GM19035 (cell line): ENCODE measurements at regions not wholly inside any gene's neighbourhood (a gene's known extent, or its start where the extent isn't known, plus 50 kb on each side); places are given as distances from the start of the nearest gene placed in this dataset.
A peak's percentile ranks its signal among the peaks of the same experiment; 100 is the strongest.
"Not testable (repeated sequence)": the region's sequence is repeated elsewhere in the genome, so short reads cannot be mapped to it uniquely, and the experiment has no call there.

Experiments
- ATAC-seq: cut with Tn5 transposase; IDR thresholded peaks from one replicate; pipeline ENCODE4 v1.9.1; 2021; ENCODE audit not compliant: unreplicated experiment

DNA sequence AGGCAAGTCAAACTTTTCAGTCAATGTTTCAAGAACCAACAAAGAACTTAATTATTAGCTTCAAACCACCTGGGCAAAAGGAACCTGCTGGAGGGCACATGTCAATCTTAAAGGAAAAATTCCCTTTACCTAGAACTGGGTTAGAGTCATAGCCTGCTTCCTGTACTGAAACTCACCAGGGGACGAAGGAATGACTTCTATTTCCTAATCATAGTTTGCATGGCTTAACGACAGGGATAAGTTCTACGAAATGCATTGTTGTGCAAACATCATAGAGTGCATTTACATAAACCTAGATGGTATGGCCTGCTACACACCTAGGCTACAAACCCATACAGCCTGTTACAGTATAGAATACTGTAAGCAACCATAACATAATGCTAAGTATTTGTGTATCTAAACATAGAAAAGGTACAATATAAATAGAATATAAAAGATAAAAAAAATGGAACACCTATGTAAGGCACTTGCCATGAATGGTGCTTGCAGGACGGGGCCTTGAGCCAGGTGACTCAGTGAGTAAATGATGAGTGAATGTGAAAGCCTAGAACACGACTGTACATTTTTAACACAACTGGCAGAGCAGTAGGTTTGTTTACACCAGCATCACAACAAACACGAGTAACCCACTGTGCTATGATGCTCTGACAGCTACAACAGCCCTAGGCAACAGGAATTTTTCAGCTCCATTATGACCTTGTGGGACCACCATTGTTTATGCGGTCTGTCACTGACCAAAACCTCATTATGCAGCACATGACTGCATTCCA, 234.9 kb upstream of the CAND1 start:
- ATAC-seq: no peak

DNA sequence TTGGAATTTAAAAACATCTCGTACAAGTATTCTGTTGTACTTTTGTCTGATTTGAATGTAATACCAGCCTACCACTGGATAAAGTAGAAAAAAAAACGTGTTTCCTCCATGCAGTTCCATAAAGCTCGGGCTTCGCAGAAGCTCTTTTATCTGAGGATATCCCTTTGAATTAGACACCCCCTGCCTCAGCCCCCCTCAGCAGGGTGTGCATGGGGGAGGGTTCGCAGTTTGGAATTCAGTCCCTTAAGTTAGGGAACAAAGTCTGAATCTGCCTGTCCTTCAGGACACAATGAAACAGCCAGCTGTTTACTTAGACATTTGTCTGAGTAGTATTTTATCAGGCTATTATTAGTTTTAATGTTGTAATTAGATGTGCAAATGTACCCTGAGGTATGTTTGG, 234.0 kb upstream of the CAND1 start:
- no peak for ATAC-seq

GRCh38 chr12:67038486-67038885, 230.7 kb upstream of the CAND1 start:
- ATAC-seq: no peak

DNA sequence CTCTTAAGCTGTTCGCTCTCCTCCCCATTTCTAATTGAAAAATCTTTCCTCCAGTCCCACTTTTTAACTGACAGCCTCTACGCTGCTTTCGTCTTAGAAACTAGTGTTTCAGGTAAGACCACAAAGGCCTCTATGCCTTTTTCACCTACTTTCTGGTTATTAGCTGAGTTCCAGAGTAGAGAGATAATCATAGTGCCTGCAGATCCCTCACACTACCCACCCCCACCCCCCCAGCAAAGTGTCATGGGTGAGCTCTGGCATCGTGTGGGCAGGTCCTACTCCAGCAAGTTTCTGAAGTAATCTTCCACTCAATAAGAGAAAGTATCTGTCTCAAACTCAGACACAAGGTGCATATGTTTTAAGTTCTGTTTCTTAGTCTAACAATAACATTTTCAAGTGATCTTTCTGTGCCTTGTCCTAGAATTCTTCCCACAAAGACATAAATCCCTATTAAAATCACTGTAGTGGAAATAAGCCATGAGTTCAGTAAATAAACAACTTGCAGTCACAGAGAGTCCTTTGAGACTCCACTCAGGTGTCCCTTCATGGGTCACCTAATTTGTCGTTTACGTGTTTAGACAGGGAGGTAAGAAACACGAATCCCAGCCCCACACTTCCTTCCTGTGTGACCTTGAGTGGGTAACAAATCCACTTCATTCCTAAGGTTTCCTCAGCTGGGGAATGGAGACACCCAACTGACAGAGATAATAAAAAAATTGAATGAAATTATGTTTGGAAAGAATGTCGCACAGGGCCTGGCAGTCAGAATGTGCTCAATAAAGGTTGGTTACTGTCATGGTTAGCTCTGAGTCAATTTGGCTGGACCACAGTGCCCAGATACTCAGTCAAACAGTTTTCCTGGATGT, 228.9 kb upstream of the CAND1 start:
- no peak for ATAC-seq

GRCh38 chr12:67040861-67041137, 228.4 kb upstream of the CAND1 start:
- no peak for ATAC-seq

DNA sequence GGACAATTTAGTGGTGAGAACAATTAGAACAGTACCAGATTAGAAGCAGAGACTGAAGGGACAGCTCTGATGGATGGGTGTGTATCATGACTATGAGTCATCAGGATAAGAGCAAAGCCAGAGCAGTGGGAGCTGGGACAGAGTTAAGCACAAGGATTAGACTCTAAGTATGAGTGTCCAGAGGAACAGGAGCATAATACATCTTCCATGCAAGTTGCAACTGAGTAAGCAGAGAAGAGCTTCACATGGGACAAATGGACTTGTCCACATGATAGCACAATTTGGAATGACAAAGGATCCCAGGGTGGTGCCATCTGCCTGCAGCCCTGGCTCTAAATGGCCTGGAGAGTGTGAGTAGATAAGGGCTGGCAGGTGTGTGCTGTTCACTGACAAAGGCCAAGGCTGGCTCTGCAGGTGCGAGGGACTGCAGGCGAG, 226.4 kb upstream of the CAND1 start:
- ATAC-seq: no peak

GRCh38 chr12:67043771-67044170, 225.4 kb upstream of the CAND1 start:
- ATAC-seq: no peak

GRCh38 chr12:67045650-67046049, 223.5 kb upstream of the CAND1 start:
- no peak for ATAC-seq

DNA sequence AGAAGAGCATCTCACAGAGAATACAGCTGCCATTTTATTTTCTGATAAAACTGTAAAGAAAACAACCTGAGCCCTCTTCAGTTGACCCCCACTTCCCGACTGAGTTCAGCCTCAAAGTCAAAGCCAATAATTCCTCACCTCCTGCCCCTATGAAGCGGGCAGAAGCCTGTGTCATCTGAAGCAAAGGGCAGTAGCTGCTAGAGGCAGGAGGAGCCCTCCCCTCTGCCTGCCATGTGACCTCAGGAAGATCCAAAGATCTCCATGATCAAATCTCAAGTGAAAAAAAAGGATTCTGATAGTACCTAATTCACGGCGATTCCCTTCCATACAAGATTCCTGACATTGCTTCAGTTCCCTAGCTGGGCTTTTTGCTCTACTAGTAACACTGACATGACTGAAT, 223.1 kb upstream of the CAND1 start:
- no peak for ATAC-seq

DNA sequence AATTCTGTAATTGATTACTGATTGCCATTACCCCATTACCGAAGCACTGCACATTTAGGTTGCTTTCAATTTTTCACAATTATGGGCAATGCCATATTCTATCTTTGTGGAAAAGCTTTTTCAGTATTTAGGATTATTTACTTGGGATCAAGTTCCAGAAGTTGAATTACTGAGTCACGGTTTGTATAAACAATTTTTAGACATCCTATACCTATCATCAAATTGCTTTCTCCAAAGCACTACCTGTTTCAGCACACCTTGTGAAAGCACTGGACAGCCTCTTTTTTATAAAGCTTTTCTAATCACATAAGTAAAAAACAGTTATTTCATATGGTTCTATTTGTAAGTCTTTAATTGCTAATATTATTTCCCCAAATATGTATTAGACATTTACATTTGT, 221.5 kb upstream of the CAND1 start:
- no peak for ATAC-seq

GRCh38 chr12:67048371-67048770, 220.8 kb upstream of the CAND1 start:
- no peak for ATAC-seq

DNA sequence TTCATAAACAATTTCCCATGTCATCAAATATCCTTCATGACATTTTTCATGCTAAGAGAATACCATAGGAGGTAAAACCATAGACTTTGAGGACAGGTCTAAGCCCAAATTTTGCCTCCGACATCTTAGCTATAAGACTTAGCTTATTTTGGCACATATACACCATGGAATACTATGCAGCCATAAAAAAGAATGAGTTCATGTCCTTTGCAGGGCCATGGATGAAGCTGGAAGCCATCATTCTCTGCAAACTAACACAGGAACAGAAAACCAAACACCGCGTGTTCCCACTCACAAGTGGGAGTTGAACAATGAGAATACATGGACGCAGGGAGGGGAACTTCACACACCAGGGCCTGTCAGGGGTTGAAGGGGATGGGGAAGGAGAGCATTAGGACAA, 220.0 kb upstream of the CAND1 start:
- ATAC-seq: not testable (repeated sequence)

DNA sequence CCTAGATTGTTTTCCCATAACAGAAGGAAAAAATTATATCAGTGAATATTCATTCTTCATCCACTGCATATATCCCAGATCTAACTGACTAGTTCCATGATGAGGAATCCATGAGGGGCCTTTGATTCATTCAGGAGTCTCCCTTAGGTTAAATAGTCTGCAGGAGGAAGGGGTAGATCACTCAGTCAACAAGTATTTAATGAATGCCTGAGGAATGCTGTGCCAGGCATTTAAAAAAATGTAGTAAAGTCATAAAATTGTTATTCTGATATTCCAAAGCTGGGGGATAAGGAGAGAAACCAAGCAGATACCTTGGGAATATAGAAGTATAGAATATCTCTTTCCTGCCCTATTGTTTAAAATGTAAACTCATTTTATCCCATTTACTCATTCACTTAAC, 216.2 kb upstream of the CAND1 start:
- ATAC-seq: no peak

DNA sequence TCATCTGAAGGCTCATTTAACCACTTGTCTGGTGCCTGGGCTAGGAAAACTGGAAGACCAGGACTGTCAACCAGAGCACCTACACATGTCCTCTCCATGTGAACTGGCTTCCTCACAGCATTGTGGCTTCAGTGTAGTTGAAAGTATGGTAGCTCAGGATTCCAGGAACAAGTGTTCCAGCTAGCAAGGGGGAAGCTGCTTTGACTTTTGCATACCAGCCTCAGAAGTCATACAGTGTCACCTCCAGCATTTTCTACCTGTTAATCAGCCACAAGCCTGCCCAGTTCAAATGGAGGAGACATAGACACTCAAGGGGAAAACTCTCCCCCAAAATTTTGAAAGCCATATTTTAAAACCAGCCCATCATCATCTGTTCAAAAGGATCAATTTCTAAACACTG, 212.8 kb upstream of the CAND1 start:
- no peak for ATAC-seq

DNA sequence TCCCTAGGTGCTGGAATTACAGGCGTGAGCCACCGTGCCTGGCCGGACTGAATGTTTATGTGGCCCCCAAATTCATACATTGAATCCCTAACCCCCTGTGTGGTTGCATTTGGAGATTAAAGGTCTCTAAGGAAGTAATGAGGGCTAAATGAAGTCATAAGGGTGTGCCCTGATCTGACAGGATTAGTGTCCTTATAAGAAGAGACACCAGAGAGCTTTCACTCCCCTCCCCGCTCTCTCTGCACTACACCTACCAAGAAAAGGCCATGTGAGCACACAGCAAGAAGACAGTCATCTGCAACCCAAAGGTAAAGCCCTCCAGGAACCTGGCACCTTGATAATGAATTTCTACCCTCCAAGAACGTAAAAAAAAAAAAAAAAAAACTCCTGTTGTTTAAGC, 212.1 kb upstream of the CAND1 start:
- no peak for ATAC-seq

DNA sequence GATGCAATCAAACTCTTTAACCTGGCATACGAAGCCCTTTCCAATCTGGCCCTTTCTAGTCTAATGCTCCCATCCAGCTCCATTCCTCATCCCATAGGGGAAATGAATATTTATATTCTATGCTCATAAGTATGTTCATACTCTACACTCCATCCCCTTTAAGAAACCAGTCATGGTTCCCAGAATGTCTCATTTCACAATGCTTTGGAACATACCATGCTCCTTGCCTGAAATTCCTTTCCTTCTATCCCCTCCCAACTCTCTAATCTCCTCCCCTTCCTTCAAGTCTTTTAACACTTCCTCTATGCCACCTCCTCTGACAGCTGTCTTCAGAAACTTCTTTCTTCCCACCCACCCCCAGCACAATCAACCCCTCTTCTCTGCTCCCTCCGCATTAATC, 207.0 kb upstream of the CAND1 start:
- no peak for ATAC-seq

DNA sequence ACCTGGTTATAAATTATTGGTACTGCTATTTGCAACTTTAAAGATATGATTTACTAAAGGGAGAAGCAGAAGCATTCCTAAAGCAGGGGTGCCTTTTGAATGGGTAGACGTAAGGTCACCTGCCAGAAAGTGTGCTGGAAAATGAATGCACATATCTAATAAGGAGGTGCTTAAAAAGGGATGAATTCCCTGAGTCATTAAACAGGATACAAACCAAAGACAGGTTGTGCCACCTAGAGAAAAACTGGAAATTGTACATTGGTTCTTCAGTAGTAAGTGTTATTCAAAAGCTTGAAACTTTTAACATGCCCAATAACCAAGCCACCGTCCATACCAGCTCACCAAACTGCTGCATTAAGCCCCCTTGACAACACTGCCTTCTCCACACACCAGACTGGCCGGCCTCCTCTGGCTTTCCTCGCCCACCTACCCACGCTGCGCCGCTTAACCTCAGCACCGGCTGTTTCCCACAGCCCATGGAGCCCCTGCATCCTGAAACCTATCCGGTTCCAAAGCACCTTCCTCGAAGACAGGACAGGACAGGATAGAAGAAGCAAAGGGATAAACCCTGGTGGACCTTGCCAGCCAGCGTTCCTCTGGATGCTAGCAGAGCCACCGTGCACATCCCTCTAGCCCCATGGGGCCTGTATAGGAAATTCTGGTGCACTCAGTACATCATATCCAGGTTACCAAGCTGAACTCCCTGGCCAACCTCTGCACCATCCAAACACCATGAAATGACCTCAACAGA, 201.5 kb upstream of the CAND1 start:
- ATAC-seq: no peak

DNA sequence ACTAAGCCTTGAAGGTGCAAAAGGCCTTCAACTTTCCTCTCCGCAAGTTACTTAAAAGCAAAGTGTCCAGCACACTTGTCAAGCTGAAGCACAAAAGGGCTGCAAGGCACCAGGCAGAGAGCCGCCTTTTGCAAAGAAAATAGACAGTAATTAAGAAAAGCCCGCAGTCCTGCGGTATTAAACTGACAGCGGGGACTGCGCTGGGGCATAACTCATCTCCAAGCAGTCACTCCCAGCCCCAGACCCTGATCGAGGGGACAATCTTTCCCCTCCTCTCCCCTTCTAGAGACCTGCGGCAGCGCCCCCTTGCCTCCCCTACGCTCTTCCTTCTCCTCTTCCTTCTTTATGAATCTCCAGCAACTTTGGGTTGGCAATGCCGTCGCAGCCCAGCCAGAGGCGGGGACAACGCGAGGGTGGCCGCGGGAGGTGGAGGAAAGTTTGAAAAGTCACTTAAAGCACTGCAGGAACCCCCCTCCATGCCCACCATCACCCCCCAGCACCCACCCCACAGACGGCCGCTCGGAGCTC, 200.9 kb upstream of the CAND1 start:
- ATAC-seq: no peak

DNA sequence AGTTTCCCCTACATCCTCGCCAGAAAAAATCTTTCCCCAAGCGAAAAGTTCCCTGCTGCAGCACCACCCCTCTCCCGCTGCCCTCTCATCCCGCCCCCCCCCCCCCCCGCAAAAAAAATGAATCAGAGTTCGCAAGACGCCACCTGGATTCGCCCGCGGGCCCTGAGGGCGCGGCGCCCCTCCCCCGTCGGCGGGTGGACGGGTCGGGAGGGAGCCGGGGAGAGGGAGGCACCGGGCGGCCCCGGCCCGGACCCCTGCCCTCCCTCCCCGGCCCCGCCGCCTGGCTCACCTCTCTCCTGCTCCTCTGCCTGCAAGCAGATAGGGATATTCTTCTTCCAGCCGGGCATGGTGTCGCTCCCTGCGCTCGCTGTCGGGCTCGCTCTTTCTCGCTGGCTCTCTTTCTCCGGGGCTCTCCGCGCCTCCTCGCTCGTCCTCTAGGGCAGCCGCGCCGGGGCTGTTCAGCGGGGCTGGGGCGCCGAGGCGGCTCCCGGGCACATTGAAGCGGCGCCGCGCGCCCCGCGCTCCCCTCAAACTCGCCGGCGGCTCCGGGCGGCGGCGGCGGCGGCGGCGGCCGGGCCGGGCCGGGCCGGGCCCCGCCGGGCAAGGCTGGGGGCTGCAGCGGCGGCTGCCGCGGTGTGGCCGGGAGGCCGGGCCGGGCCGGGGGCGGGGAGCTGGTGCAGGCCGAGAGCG, 200.3 kb upstream of the CAND1 start:
- peak; percentile 56 for ATAC-seq

DNA sequence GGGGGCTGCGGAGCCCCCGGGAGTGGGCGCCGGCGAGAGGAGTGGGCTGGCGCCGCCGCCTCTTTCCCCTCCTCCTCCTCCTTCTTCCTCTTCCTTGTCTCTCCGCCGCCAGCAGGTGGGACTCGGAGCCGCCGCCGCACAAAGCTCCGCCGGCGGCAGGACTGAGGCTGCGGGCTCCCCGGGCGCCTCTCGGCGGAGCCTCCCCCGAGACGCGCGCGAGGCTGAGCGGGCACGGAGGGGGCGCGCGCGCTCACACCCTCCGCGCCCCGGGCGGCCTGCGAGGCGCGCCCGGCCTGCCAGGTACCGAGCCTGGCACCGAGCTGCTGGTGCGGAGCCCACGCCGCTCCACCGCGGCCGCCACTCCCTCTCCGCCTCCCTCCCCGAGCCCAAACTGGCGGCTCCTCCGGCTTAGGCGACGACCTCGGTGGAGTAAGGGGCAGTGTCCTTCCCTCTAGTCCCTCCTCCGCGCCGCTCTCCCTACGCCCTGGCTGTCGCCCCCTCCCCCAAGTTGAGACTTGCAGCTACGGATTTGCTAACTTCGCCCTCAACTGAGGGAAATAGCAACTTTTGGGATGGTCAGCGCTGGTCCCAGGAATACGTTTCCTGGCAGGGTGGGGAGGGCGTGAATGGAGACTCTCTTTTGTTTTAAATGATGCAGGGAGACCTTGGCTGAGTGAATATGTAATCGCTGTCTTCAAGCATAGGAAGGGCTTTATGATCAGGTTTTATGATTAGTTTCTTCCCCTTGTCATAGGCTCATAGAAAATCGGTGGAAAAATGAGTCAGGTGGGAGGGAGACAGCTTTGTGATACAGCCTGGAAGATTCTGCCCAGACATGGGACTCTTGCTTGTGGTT, 199.5 kb upstream of the CAND1 start:
- peak; percentile 66 for ATAC-seq
